Panc1 (cell line): ENCODE measurements at regions not wholly inside any gene's neighbourhood (a gene's known extent, or its start where the extent isn't known, plus 50 kb on each side); places are given as distances from the start of the nearest gene placed in this dataset.

Experiments used
- ATAC-seq: fragments of 200-7000 bp; cut with Tn5 transposase; 2 replicates; pipeline ENCODE4 v1.9.1; 2020; ENCODE audit warnings: mild to moderate bottlenecking, moderate library complexity
- BruUV-seq: library from RNA; stranded (reverse); fragments of 400-500 nt; replicated peaks from 2 replicates; lab custom pipeline; 2021; lab: Mats Ljungman, UMichigan
- CTCF ChIA-PET: fragments of 300-600 bp; sonication (Branson Sonifier 250); formaldehyde crosslinking; loops from one replicate; lab custom pipeline; 2022; ENCODE audit warnings: antibody characterized with exemption; lab: Charles Lee
- POLR2A ChIA-PET: fragments of 300-600 bp; sonication (Branson Sonifier 250); formaldehyde crosslinking; loops from one replicate; lab custom pipeline; 2022; ENCODE audit warnings: antibody characterized with exemption; lab: Charles Lee
- DNase-seq: peaks from one replicate; pipeline ENCODE4 v3.0.0-alpha.2; 2010; ENCODE audit warnings: low read depth, low spot score
- H3K27ac ChIP-seq: 2 replicates; pipeline ENCODE4 v1.5.1; 2011; ENCODE audit warnings: mild to moderate bottlenecking, low read length, inconsistent platforms
- H3K27me3 ChIP-seq: fragments of 200-500 bp; sonication (Bioruptor generic); 2 replicates; pipeline ENCODE4 v1.6.0; 2014; ENCODE audit warnings: low read length, inconsistent platforms; ENCODE audit not compliant: control insufficient read depth, insufficient read depth
- H3K36me3 ChIP-seq: fragments of 200-500 bp; sonication (Bioruptor generic); 2 replicates; pipeline ENCODE4 v1.5.1; 2014; ENCODE audit warnings: inconsistent platforms, mild to moderate bottlenecking, low read length, moderate library complexity; ENCODE audit not compliant: control insufficient read depth, insufficient read depth
- H3K4me1 ChIP-seq: 2 replicates; pipeline ENCODE4 v1.5.1; 2011; ENCODE audit warnings: inconsistent platforms, mild to moderate bottlenecking, low read length, moderate library complexity; ENCODE audit not compliant: control insufficient read depth, insufficient read depth
- H3K4me3 ChIP-seq, 2 experiments: 2 replicates each; pipeline ENCODE4 v1.5.1; 2011 to 2012; ENCODE audit warnings: low read depth in 2 of 2, low read length in 2 of 2, mild to moderate bottlenecking in 2 of 2, inconsistent platforms in 1 of 2, moderate library complexity in 1 of 2
- H3K9me3 ChIP-seq: fragments of 200-500 bp; sonication (Bioruptor generic); 2 replicates; pipeline ENCODE4 v1.5.1; 2014; ENCODE audit warnings: low read depth, mild to moderate bottlenecking, inconsistent platforms, low read length, moderate library complexity; ENCODE audit not compliant: control insufficient read depth, insufficient read depth
- CTCF ChIP-seq: fragments of 450-650 bp; IDR thresholded peaks from 2 replicates; pipeline ENCODE4 v1.5.1; 2017; ENCODE audit warnings: mild to moderate bottlenecking
- POLR2AphosphoS5 ChIP-seq: IDR thresholded peaks from 2 replicates; pipeline ENCODE4 v1.6.1; 2012; ENCODE audit warnings: mild to moderate bottlenecking, low read depth, low read length, moderate library complexity
- REST ChIP-seq, 2 experiments: IDR thresholded peaks; 2 replicates each; pipeline ENCODE4 v1.6.1; 2011 to 2012; ENCODE audit warnings: low read depth in 2 of 2, control low read depth in 1 of 2, low read length in 1 of 2, mild to moderate bottlenecking in 1 of 2, moderate library complexity in 1 of 2; ENCODE audit not compliant: insufficient read depth in 1 of 2
- SIN3A ChIP-seq: IDR thresholded peaks from 2 replicates; pipeline ENCODE4 v1.6.1; 2012; ENCODE audit warnings: low read depth, mild to moderate bottlenecking, low read length, moderate library complexity, borderline replicate concordance; ENCODE audit not compliant: insufficient read depth
- TCF7L2 ChIP-seq: IDR thresholded peaks from 2 replicates; pipeline ENCODE4 v1.6.1; 2011; ENCODE audit warnings: mild to moderate bottlenecking, low read depth, low read length, inconsistent platforms
- in situ Hi-C: cut with HindIII; loops from 2 replicates; pipeline ENCODE4 v1.10.0; 2016; ENCODE audit warnings: low sequenced_read_pairs, low pct_unique_long_range_greater_than_20kb
- intact Hi-C: fragments of 100-400 bp; cut with micrococcal nuclease; formaldehyde crosslinking; loops from one replicate; pipeline ENCODE4 v1.10.0; 2022; ENCODE audit not compliant: unreplicated experiment

GRCh38 chr13:103539265-103539664 is 473.0 kb upstream of the SLC10A2 start:
- in situ Hi-C loops = no loop called here
- H3K27ac ChIP-seq = no peak overlapping the region

GRCh38 chr13:103537616-103538015 is 471.4 kb upstream of the SLC10A2 start:
- Histone ChIP-seq H3K9me3 (no peaks in the 10 kb centered on the region), H3K27me3 (no peaks in the 10 kb centered on the region), H3K27ac (no peak overlapping the region), H3K36me3 (no peaks in the 10 kb centered on the region), H3K4me3 (no peak overlapping the region), H3K4me1 (no peaks in the 10 kb centered on the region)
- ATAC-seq = no peak
- ChIA-PET POLR2A (no interaction called here), CTCF (no interaction called here)
- no TSS peak for BruUV-seq
- intact Hi-C loops = no loop called here
- DNase-seq = no peak
- in situ Hi-C loops = no loop called here
- TF ChIP-seq TCF7L2 (no peak), REST (IDR thresholded peaks at IDR 0.05; ENCODE audit: insufficient read depth in 1 of 2, low read depth in 2 of 2, low read length in 1 of 2) (no peak), SIN3A (no peak), CTCF (no peak), POLR2AphosphoS5 (no peak)

More at GRCh38 chr13:103539265-103539664, 473.0 kb upstream of the SLC10A2 start:
- TF ChIP-seq CTCF = no peak
- TF ChIP-seq POLR2AphosphoS5 = no peak
- no peak for TF ChIP-seq SIN3A
- TF ChIP-seq TCF7L2 = no peak
- no peak for TF ChIP-seq REST (IDR thresholded peaks at IDR 0.05; ENCODE audit: insufficient read depth in 1 of 2, low read depth in 2 of 2, low read length in 1 of 2)
- Histone ChIP-seq H3K36me3 (no peaks in the 10 kb centered on the region), H3K4me1 (no peaks in the 10 kb centered on the region), H3K9me3 (no peaks in the 10 kb centered on the region), H3K4me3 (no peak overlapping the region), H3K27me3 (no peaks in the 10 kb centered on the region)
- ATAC-seq (no peak), DNase-seq (no peak)
- POLR2A ChIA-PET = no interaction called here
- intact Hi-C loops = no loop called here
- CTCF ChIA-PET = no interaction called here
- no TSS peak for BruUV-seq
